BLaER1 treated with 17β-estradiol and CSF1 and Interleukin-3, amounts not matched to agents 10 nM and 100 nM (cell line): ENCODE measurements at regions not wholly inside any gene's neighbourhood (a gene's known extent, or its start where the extent isn't known, plus 50 kb on each side); places are given as distances from the start of the nearest gene placed in this dataset.

Experiments used
- H3K27ac ChIP-seq, 11 experiments: shearing (Covaris generic); formaldehyde crosslinking; 2 replicates each; pipeline ENCODE4 v1.8.1; 2022
- H3K27me3 ChIP-seq, 11 experiments: shearing (Covaris generic); formaldehyde crosslinking; 2 replicates each; pipeline ENCODE4 v1.8.1; 2022
- H3K36me3 ChIP-seq, 11 experiments: shearing (Covaris generic); formaldehyde crosslinking; 2 replicates each; pipeline ENCODE4 v1.8.1; 2022
- H3K4me1 ChIP-seq, 10 experiments: shearing (Covaris generic); formaldehyde crosslinking; 2 replicates each; pipeline ENCODE4 v1.8.1; 2022
- H3K4me2 ChIP-seq, 11 experiments: shearing (Covaris generic); formaldehyde crosslinking; 2 replicates each; pipeline ENCODE4 v1.8.1; 2022
- H3K4me3 ChIP-seq, 10 experiments: shearing (Covaris generic); formaldehyde crosslinking; 2 replicates each; pipeline ENCODE4 v1.8.1; 2022
- H3K9ac ChIP-seq, 11 experiments: shearing (Covaris generic); formaldehyde crosslinking; 2 replicates each; pipeline ENCODE4 v1.8.1; 2022
- H3K9me3 ChIP-seq, 11 experiments: shearing (Covaris generic); formaldehyde crosslinking; replicated peaks in 1 of 11; 2 replicates each; pipeline ENCODE4 v1.8.1; 2022
- H4K20me1 ChIP-seq, 11 experiments: shearing (Covaris generic); formaldehyde crosslinking; 2 replicates each; pipeline ENCODE4 v1.8.1; 2022
- Cebpa-rat ChIP-seq, 11 experiments: shearing (Covaris generic); IDR thresholded peaks; 2 replicates each; pipeline ENCODE4 v1.8.1; 2022

GRCh38 chr3:64830681-64831080 lies 142.9 kb upstream of the ADAMTS9 start:
- no peak overlapping the region for H3K27ac ChIP-seq
- no peak for TF ChIP-seq Cebpa-rat (IDR thresholded peaks at IDR 0.05)
- H3K27me3 ChIP-seq: no peaks in the 10 kb centered on the region
- no peak overlapping the region for H3K4me3 ChIP-seq
- H3K36me3 ChIP-seq: no peaks in the 10 kb centered on the region
- no peaks in the 10 kb centered on the region for H3K4me1 ChIP-seq
- H3K9me3 ChIP-seq: no peaks in the 10 kb centered on the region
- H3K9ac ChIP-seq: no peak overlapping the region
- no peaks in the 10 kb centered on the region for H4K20me1 ChIP-seq
- H3K4me2 ChIP-seq: no peak overlapping the region

- H4K20me1 ChIP-seq: no peaks in the 10 kb centered on the region
- no peaks in the 10 kb centered on the region for H3K4me1 ChIP-seq
- H3K36me3 ChIP-seq: no peaks in the 10 kb centered on the region
- H3K9ac ChIP-seq: no peak overlapping the region
- no peak overlapping the region for H3K4me2 ChIP-seq
- no peak for TF ChIP-seq Cebpa-rat (IDR thresholded peaks at IDR 0.05)
- H3K27ac ChIP-seq: no peak overlapping the region
- H3K4me3 ChIP-seq: no peak overlapping the region
- no peaks in the 10 kb centered on the region for H3K9me3 ChIP-seq
- H3K27me3 ChIP-seq: no peaks in the 10 kb centered on the region
These were observed 141.5 kb upstream of the ADAMTS9 start for GRCh38 chr3:64829331-64829730.

DNA sequence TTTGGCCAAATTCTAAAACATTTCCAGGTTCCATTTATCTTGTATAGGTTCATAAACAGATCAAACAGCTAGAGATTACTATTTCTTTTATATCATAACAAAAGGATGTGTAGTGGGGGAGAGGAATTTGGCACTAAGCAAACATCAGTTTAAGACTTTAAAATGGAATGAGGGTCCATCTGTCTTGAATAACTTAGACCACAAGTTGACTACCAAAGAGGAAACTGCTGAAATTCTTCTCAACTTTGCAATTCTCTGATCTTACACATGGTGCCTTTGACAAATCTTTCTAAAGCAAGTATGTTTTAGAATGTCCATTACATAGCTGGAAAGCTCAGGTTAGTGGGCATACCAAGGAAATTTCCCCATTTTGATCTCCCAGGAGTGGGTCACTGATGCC lies 140.5 kb upstream of the ADAMTS9 start:
- no peak overlapping the region for H3K9ac ChIP-seq
- no peaks in the 10 kb centered on the region for H3K9me3 ChIP-seq
- H3K4me2 ChIP-seq: no peak overlapping the region
- TF ChIP-seq Cebpa-rat (IDR thresholded peaks at IDR 0.05): no peak
- H4K20me1 ChIP-seq: no peaks in the 10 kb centered on the region
- no peaks in the 10 kb centered on the region for H3K36me3 ChIP-seq
- H3K4me1 ChIP-seq: no peaks in the 10 kb centered on the region
- no peak overlapping the region for H3K27ac ChIP-seq
- no peak overlapping the region for H3K4me3 ChIP-seq
- no peaks in the 10 kb centered on the region for H3K27me3 ChIP-seq

DNA sequence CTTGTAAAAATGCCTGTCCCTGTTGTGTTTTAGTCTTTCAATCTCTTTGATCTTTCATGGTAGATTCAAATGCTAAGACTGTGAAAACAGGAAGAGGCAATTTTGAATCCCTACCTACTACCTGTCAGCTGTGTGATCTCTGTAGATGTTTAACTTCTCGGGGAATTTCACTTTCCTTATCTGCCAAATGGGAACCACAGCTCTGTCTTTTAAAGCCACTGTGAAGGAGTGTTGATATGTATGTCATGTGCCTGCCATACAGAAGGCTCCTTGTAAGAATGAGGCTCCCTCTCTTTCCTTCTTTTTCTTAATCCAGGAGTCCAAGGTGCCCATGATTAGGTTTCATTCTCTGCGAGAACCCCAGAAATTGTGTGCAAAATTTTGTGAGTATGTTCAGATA lies 139.6 kb upstream of the ADAMTS9 start:
- no peak overlapping the region for H3K4me2 ChIP-seq
- no peaks in the 10 kb centered on the region for H3K36me3 ChIP-seq
- H3K4me3 ChIP-seq: no peak overlapping the region
- H4K20me1 ChIP-seq: no peaks in the 10 kb centered on the region
- H3K9me3 ChIP-seq: no peaks in the 10 kb centered on the region
- no peak overlapping the region for H3K9ac ChIP-seq
- 0 out of 20 replicates have a peak, but pooled peaks cover 0 to 6% (median 0%) of the 10 kb centered on the region in 10 experiments for H3K4me1 ChIP-seq
- TF ChIP-seq Cebpa-rat (IDR thresholded peaks at IDR 0.05): no peak
- H3K27me3 ChIP-seq: no peaks in the 10 kb centered on the region
- H3K27ac ChIP-seq: no peak overlapping the region

DNA sequence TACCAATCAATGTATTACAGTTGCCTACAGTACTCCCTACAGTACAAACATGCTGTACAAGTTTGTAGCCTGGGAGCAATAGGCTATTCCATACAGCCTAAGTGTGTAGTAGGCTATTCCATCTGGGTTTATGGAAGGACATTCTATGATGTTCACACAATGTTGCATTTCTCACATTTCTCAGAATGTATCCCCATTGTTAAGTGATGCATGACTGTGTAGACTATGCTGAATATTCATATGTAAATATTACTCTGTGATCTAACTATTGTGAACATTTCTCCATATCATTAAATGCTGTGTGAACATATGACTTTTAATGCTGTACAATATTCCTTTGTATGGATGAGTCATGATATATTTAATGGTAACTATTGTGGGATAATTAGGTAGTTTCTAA lies 139.2 kb upstream of the ADAMTS9 start:
- H3K36me3 ChIP-seq: no peaks in the 10 kb centered on the region
- H3K4me2 ChIP-seq: no peak overlapping the region
- H3K27me3 ChIP-seq: no peaks in the 10 kb centered on the region
- H3K4me3 ChIP-seq: no peak overlapping the region
- no peak overlapping the region for H3K9ac ChIP-seq
- 0 out of 20 replicates have a peak, but pooled peaks cover 0 to 6% (median 0%) of the 10 kb centered on the region in 10 experiments for H3K4me1 ChIP-seq
- no peaks in the 10 kb centered on the region for H3K9me3 ChIP-seq
- TF ChIP-seq Cebpa-rat (IDR thresholded peaks at IDR 0.05): no peak
- H4K20me1 ChIP-seq: no peaks in the 10 kb centered on the region
- H3K27ac ChIP-seq: no peak overlapping the region

DNA sequence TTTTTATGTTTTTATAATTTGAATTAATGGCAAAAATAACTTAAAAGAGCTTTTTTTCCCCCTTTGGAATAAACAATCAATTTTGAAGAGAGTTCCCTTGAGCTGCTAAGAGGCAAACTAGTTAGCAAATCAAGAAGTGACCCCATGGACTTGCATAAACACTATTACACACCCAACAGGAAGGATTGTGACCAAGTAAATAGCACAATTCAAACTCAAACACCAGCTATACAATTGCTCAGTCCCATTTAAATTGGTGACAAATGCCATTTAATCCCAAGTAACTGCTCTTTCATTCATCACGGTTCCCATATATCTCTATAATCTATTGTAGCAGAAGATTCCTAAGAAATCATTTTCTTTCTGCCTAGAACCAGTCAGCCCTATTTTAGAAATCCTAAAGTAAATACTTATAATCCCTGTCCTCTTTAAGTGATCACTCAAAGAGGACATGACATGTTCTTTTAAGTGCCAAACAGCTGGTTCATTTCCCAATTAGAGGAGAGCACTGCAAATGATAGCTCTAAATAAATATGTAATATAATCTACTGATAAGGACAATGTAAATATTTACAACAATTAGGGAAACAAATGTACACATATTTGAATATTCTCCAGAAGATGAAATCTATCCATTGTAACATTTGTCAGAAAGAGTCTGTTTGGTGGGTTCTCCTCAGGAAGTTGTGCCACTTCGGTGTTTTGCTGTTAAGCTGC lies 137.8 kb upstream of the ADAMTS9 start:
- Histone ChIP-seq H3K4me1 (peaks cover 0 to 6% (median 0%) of the 10 kb centered on the region in 10 experiments; a peak in 1 of 20 replicates), H3K9ac (no peak overlapping the region), H3K27ac (no peak overlapping the region), H3K36me3 (no peaks in the 10 kb centered on the region), H4K20me1 (no peaks in the 10 kb centered on the region), H3K4me3 (no peak overlapping the region), H3K9me3 (no peaks in the 10 kb centered on the region), H3K27me3 (no peaks in the 10 kb centered on the region), H3K4me2 (no peak overlapping the region)
- TF ChIP-seq Cebpa-rat (IDR thresholded peaks at IDR 0.05): no peak

DNA sequence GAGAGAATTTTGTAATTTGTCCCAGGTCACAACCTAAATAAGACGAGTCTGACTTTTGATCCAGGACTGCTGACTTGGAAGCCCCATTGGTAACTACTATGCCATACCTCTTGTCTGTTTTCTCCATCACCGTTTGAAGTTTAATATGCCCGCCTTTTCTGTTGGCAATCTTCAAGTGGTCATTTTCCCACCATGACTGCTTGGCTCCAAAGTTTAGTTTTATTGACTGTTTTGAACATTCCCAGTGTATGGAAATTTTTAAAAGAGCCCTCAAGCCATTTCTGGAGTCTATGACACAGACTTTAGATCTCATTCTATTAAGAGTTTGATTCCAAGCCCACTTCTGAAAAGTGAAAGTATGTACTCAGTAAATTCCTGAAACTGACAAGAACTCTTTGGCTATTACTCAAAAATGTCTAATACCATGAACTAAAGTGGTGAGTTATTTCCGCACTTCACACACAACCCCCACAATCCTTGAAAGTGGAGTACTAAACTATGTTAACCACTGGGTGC lies 136.7 kb upstream of the ADAMTS9 start:
- no peak overlapping the region for H3K27ac ChIP-seq

DNA sequence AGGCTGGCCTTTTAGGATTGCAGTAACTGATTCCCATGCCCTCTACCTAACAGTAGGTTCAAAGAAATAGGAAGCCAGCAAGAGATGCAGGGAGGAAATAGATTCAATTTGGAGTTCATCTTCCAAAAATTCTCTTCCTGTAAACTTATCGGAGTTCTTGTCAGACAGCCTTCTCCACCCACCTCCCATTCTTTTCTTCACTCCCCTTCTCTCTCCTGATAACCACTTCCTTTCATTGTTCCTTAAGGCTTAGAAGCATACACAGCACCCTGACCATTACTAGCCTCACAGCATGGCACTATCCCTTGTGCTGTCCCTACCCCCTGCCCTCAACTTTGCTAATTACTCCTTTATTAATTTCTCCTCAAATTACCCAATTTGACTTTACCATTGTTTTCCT lies 130.4 kb upstream of the ADAMTS9 start:
- Histone ChIP-seq H3K27ac (0 out of 22 replicates have a peak overlapping the region, but pooled peaks of 1 of the 11 experiments have one; percentile 9), H3K4me3 (no peak overlapping the region), H3K4me1 (peaks cover 0 to 53% (median 35%) of the 10 kb centered on the region in 10 experiments; a peak in 19 of 20 replicates), H3K9ac (no peak overlapping the region), H3K27me3 (no peaks in the 10 kb centered on the region), H3K36me3 (no peaks in the 10 kb centered on the region), H4K20me1 (no peaks in the 10 kb centered on the region), H3K9me3 (peaks cover 0 to 8% (median 0%) of the 10 kb centered on the region in 11 experiments; a peak in 2 of 22 replicates), H3K4me2 (peak overlapping the region in 3 of 11 experiments; percentile 20 to 80 (median 56); a peak in 4 of 22 replicates)
- TF ChIP-seq Cebpa-rat (IDR thresholded peaks at IDR 0.05): no peak

More for the DNA sequence above, 136.7 kb upstream of the ADAMTS9 start:
- Histone ChIP-seq H4K20me1 (no peaks in the 10 kb centered on the region), H3K9ac (no peak overlapping the region), H3K9me3 (no peaks in the 10 kb centered on the region), H3K4me2 (no peak overlapping the region), H3K4me3 (no peak overlapping the region), H3K27me3 (no peaks in the 10 kb centered on the region), H3K36me3 (no peaks in the 10 kb centered on the region), H3K4me1 (peaks cover 0 to 6% (median 0%) of the 10 kb centered on the region in 10 experiments; a peak in 1 of 20 replicates)
- no peak for TF ChIP-seq Cebpa-rat (IDR thresholded peaks at IDR 0.05)

DNA sequence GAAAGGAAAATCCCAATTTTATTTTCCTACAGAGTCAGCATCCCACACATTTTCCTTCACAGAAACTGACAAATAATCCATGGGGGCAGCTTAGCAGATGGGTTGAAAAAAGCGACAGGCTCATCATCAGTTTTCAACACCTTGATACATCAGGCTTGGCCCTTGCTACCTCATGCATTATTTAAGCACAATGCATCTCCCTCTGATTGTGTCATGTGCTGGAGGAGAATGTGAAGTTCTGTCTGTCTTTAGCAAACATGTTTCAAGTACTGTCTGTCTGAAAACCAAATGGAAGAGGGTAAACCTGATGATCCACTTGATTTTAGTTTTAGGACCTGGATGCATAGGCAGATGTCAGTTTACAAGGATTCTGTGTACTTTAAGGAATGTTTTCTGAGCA lies 128.6 kb upstream of the ADAMTS9 start:
- no peak for TF ChIP-seq Cebpa-rat (IDR thresholded peaks at IDR 0.05)
- Histone ChIP-seq H3K9ac (no peak overlapping the region; a peak in 2 of 22 replicates), H3K4me1 (peaks cover 0 to 53% (median 35%) of the 10 kb centered on the region in 10 experiments; a peak in 19 of 20 replicates), H3K9me3 (peaks cover 0 to 8% (median 0%) of the 10 kb centered on the region in 11 experiments; a peak in 2 of 22 replicates), H3K4me3 (no peak overlapping the region), H3K27ac (peak overlapping the region in 7 of 11 experiments; percentile 3 to 55 (median 49); a peak in 9 of 22 replicates), H4K20me1 (no peaks in the 10 kb centered on the region), H3K4me2 (peak overlapping the region in 9 of 11 experiments; percentile 47 to 83 (median 75); a peak in 18 of 22 replicates), H3K27me3 (no peaks in the 10 kb centered on the region), H3K36me3 (no peaks in the 10 kb centered on the region)
